ENCODE measurements at regions not wholly inside any gene's neighbourhood (a gene's known extent, or its start where the extent isn't known, plus 50 kb on each side); places are given as distances from the start of the nearest gene placed in this dataset.

DNA sequence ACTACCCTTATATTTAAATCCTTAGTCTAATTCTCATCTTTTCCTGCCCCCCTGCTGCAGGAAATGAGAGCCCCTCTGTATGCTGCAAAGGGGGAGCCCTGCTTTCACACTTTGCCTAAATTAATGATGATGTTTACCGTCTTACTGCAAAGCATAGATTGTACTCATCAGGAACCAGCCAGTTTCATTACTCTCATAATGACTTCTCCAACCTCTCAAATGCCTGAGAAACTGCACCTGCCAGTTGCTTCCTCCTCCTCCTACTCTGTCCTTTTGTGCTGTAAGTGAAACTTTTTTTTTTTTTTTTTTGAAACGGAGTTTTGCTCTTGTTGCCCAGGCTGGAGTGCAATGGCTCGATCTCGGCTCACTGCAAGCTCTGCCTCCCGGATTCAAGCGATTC is 101.7 kb downstream of the ADSS2 start:
- TF ChIP-seq, protein P1, sequence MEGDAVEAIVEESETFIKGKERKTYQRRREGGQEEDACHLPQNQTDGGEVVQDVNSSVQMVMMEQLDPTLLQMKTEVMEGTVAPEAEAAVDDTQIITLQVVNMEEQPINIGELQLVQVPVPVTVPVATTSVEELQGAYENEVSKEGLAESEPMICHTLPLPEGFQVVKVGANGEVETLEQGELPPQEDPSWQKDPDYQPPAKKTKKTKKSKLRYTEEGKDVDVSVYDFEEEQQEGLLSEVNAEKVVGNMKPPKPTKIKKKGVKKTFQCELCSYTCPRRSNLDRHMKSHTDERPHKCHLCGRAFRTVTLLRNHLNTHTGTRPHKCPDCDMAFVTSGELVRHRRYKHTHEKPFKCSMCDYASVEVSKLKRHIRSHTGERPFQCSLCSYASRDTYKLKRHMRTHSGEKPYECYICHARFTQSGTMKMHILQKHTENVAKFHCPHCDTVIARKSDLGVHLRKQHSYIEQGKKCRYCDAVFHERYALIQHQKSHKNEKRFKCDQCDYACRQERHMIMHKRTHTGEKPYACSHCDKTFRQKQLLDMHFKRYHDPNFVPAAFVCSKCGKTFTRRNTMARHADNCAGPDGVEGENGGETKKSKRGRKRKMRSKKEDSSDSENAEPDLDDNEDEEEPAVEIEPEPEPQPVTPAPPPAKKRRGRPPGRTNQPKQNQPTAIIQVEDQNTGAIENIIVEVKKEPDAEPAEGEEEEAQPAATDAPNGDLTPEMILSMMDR (conservative IDR thresholded peaks at IDR 0.05): no peak
- TF ChIP-seq ZFX (IDR thresholded peaks at IDR 0.05): no peak

All from C4-2B (cell line).